OCI-LY3 (cell line): ENCODE measurements at regions not wholly inside any gene's neighbourhood (a gene's known extent, or its start where the extent isn't known, plus 50 kb on each side); places are given as distances from the start of the nearest gene placed in this dataset.
"Not testable (repeated sequence)": the region's sequence is repeated elsewhere in the genome, so short reads cannot be mapped to it uniquely, and the experiment has no call there.

Experiments used
- H2AFZ ChIP-seq: fragments of 200-600, 300-600 bp; shearing (Covaris generic); 2 replicates; pipeline ENCODE4 v1.6.0; 2014; ENCODE audit warnings: antibody characterized with exemption, low read depth, low read length
- H3K27ac ChIP-seq: fragments of 200-600, 300-600 bp; sonication (generic); 2 replicates; pipeline ENCODE4 v1.5.1; 2014; ENCODE audit warnings: mild to moderate bottlenecking, low read length, moderate library complexity, mixed read lengths
- H3K27me3 ChIP-seq: fragments of 200-600, 300-600 bp; sonication (generic); 2 replicates; pipeline ENCODE4 v1.6.1; 2014; ENCODE audit warnings: low read depth, low read length, mixed read lengths
- H3K36me3 ChIP-seq: fragments of 200-600, 300-600 bp; sonication (generic); replicated peaks from 2 replicates; pipeline ENCODE3; 2014; ENCODE audit warnings: low read depth, low read length, mixed read lengths
- H3K4me1 ChIP-seq: fragments of 300-600, 200-600 bp; sonication (generic); 2 replicates; pipeline ENCODE4 v1.6.1; 2014; ENCODE audit warnings: low read length, mixed read lengths
- H3K4me2 ChIP-seq: fragments of 200-600, 300-600 bp; sonication (generic); 2 replicates; pipeline ENCODE4 v1.6.1; 2014; ENCODE audit warnings: low read length, mixed read lengths
- H3K4me3 ChIP-seq: fragments of 300-600, 200-600 bp; sonication (generic); 2 replicates; pipeline ENCODE4 v1.5.1; 2014; ENCODE audit warnings: antibody characterized with exemption, mild to moderate bottlenecking, low read length, moderate library complexity
- H3K79me2 ChIP-seq: fragments of 300-600, 200-600 bp; shearing (Covaris generic); 2 replicates; pipeline ENCODE4 v1.6.1; 2014; ENCODE audit warnings: mild to moderate bottlenecking, low read length, mixed read lengths
- H3K9ac ChIP-seq: fragments of 300-600, 200-600 bp; shearing (Covaris generic); 2 replicates; pipeline ENCODE4 v1.6.0; 2014; ENCODE audit warnings: mild to moderate bottlenecking, low read length, moderate library complexity
- H3K9me3 ChIP-seq: fragments of 200-600, 300-600 bp; shearing (Covaris generic); 2 replicates; pipeline ENCODE4 v1.6.1; 2014; ENCODE audit warnings: low read length, mixed read lengths; ENCODE audit not compliant: insufficient read depth
- H4K20me1 ChIP-seq: fragments of 200-600, 300-600 bp; sonication (generic); 2 replicates; pipeline ENCODE4 v1.6.1; 2016; ENCODE audit warnings: low read length, mixed read lengths; ENCODE audit not compliant: insufficient read depth
- EZH2phosphoT487 ChIP-seq: fragments of 200-600 bp; shearing (Covaris generic); IDR thresholded peaks from 2 replicates; pipeline ENCODE4 v1.6.1; 2018; ENCODE audit warnings: antibody characterized with exemption, mixed run types, low read depth
- TF ChIP-seq, protein P1 (sequence below): fragments of 200-600, 300-600 bp; sonication (generic); IDR thresholded peaks from 2 replicates; pipeline ENCODE4 v1.5.1; 2014; ENCODE audit warnings: antibody characterized with exemption, low read length, low read depth

DNA sequence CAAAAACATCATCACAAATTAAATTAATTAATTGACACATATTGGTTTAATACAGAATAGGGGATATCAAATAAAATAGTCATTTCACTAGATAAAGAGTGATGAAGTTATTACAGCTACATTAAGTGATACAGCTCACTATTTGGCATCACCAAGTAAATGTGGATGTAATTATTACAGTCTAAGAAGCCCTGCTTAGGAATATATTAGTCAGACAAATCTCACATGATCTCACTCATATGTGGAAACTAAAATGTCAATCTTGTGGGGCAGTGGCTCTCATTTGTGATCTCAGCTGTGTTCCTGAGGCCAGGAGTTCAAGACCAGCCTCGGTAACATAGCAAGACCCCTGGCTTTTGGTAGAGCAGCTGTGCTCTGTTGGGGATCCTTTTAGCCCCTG lies 233.4 kb upstream of the RGMB start:
- Histone ChIP-seq H3K4me3 (no peak overlapping the region), H2AFZ (no peak overlapping the region), H3K79me2 (no peaks in the 10 kb centered on the region), H3K9me3 (no peaks in the 10 kb centered on the region), H3K27ac (no peak overlapping the region), H3K4me1 (no peaks in the 10 kb centered on the region), H3K9ac (no peak overlapping the region), H3K27me3 (no peaks in the 10 kb centered on the region), H3K36me3 (no peaks in the 10 kb centered on the region), H3K4me2 (no peak overlapping the region), H4K20me1 (no peaks in the 10 kb centered on the region)
- TF ChIP-seq EZH2phosphoT487 = no peak
- TF ChIP-seq, protein P1, sequence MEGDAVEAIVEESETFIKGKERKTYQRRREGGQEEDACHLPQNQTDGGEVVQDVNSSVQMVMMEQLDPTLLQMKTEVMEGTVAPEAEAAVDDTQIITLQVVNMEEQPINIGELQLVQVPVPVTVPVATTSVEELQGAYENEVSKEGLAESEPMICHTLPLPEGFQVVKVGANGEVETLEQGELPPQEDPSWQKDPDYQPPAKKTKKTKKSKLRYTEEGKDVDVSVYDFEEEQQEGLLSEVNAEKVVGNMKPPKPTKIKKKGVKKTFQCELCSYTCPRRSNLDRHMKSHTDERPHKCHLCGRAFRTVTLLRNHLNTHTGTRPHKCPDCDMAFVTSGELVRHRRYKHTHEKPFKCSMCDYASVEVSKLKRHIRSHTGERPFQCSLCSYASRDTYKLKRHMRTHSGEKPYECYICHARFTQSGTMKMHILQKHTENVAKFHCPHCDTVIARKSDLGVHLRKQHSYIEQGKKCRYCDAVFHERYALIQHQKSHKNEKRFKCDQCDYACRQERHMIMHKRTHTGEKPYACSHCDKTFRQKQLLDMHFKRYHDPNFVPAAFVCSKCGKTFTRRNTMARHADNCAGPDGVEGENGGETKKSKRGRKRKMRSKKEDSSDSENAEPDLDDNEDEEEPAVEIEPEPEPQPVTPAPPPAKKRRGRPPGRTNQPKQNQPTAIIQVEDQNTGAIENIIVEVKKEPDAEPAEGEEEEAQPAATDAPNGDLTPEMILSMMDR = no peak

DNA sequence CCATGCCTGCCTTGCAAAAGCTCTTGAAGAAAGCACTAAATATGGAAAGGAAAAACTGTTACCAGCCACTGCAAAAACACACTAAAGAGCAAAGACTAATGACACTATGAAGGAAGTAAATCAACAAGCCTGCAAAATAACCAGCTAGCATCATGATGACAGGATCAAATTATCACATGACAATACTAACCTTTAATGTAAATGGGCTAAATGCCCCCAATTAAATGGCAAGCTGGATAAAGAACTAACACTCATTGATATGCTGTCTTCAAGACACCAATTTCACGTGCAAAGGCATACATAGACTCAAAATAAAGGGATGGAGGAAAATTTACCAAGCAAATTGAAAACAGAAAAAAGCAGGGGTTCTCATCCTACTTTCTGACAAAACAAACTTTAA lies 231.8 kb upstream of the RGMB start:
- Histone ChIP-seq H3K9me3 (no peaks in the 10 kb centered on the region), H3K36me3 (no peaks in the 10 kb centered on the region), H3K79me2 (no peaks in the 10 kb centered on the region), H3K4me1 (no peaks in the 10 kb centered on the region), H3K27me3 (no peaks in the 10 kb centered on the region), H3K27ac (no peak overlapping the region), H4K20me1 (no peaks in the 10 kb centered on the region), H3K9ac (no peak overlapping the region), H3K4me3 (no peak overlapping the region), H3K4me2 (no peak overlapping the region), H2AFZ (no peak overlapping the region)
- TF ChIP-seq, protein P1 = no peak
- no peak for TF ChIP-seq EZH2phosphoT487

DNA sequence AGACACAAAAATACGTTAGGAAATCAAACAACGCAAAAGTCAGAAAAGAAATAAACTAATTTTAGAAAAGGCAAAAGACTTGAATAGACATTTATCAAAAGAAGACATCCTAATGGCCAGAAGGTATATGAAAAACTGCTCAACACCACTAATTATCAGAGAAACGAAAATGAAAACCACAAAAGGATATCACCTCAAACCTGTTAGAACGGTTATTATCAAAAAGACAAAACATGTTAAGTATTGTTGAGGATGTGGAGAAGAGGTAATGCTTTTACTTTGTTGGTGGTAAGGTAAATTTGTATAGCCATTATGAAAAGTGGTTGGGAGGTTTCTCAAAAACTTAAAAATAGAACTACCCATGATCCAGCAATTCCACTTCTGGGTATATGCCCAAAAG lies 230.0 kb upstream of the RGMB start:
- Histone ChIP-seq H2AFZ (no peak overlapping the region), H3K4me2 (no peak overlapping the region), H3K27me3 (no peaks in the 10 kb centered on the region), H3K4me3 (no peak overlapping the region), H3K36me3 (no peaks in the 10 kb centered on the region), H3K9ac (no peak overlapping the region), H3K4me1 (no peaks in the 10 kb centered on the region), H3K27ac (no peak overlapping the region), H4K20me1 (no peaks in the 10 kb centered on the region), H3K9me3 (no peaks in the 10 kb centered on the region), H3K79me2 (no peaks in the 10 kb centered on the region)
- TF ChIP-seq EZH2phosphoT487 = no peak
- TF ChIP-seq, protein P1 = no peak

DNA sequence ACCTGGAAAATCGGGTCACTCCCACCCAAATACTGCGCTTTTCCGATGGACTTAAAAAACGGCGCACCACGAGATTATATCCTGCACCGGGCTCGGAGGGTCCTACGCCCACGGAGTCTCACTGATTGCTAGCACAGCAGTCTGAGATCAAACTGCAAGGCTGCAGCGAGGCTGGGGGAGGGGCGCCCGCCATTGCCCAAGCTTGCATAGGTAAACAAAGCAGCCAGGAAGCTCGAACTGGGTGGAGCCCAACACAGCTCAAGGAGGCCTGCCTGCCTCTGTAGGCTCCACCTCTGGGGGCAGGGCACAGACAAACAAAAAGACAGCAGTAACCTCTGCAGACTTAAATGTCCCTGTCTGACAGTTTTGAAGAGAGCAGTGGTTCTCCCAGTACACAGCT lies 226.5 kb upstream of the RGMB start:
- H3K36me3 ChIP-seq, H3K4me1 ChIP-seq, H3K4me2 ChIP-seq, H3K9ac ChIP-seq, H3K4me3 ChIP-seq, H3K9me3 ChIP-seq, H2AFZ ChIP-seq, H4K20me1 ChIP-seq, H3K79me2 ChIP-seq, H3K27ac ChIP-seq, H3K27me3 ChIP-seq: not testable (repeated sequence)

DNA sequence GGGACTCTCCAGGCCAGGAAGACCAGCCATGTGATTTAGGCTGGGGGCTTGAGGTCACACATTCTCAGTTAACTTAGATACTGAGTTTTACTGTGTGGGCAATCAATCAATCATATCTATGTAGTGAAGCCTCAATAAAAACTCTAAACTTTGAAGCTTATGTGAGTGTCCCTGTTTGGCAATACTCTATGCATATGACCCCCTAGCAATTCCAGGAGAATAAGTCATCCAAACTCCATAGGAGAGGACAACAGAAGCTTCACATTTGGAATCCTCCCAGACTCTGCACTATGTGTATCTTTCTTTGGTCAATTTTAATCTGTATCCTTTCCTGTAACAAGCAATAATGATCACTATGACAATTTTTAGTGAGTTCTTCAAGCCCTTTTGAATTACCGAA lies 216.8 kb upstream of the RGMB start:
- H3K27ac ChIP-seq = no peak overlapping the region
- no peaks in the 10 kb centered on the region for H4K20me1 ChIP-seq
- no peaks in the 10 kb centered on the region for H3K36me3 ChIP-seq
- H3K4me1 ChIP-seq = no peaks in the 10 kb centered on the region
- H2AFZ ChIP-seq = no peak overlapping the region
- no peak overlapping the region for H3K9ac ChIP-seq
- TF ChIP-seq EZH2phosphoT487 = no peak
- no peaks in the 10 kb centered on the region for H3K9me3 ChIP-seq
- no peaks in the 10 kb centered on the region for H3K79me2 ChIP-seq
- no peak overlapping the region for H3K4me3 ChIP-seq
- H3K4me2 ChIP-seq = no peak overlapping the region
- H3K27me3 ChIP-seq = no peaks in the 10 kb centered on the region
